Mesothelial cell of epicardium (in vitro differentiated cells): ENCODE measurements at regions not wholly inside any gene's neighbourhood (a gene's known extent, or its start where the extent isn't known, plus 50 kb on each side); places are given as distances from the start of the nearest gene placed in this dataset.

Source experiments
- DNase-seq, 2 experiments: peaks; one replicate each; pipeline ENCODE4 v3.0.0; 2021; ENCODE audit warnings: low spot score in 2 of 2; ENCODE audit not compliant: unreplicated experiment in 2 of 2
- H3K27ac Mint-ChIP-seq: 2 replicates; pipeline ENCODE4 v1.8.0; 2021; ENCODE audit warnings: mixed read lengths
- H3K27me3 Mint-ChIP-seq: 2 replicates; pipeline ENCODE4 v1.8.0; 2021; ENCODE audit warnings: low read depth, mixed read lengths
- H3K36me3 Mint-ChIP-seq: 2 replicates; pipeline ENCODE4 v1.8.0; 2021; ENCODE audit warnings: mixed read lengths
- H3K4me1 Mint-ChIP-seq: 2 replicates; pipeline ENCODE4 v1.8.0; 2021; ENCODE audit warnings: mixed read lengths
- H3K4me3 Mint-ChIP-seq: 2 replicates; pipeline ENCODE4 v1.8.0; 2021; ENCODE audit warnings: mild to moderate bottlenecking, moderate library complexity, mixed read lengths
- H3K9me3 Mint-ChIP-seq: 2 replicates; pipeline ENCODE4 v1.8.0; 2021; ENCODE audit warnings: mixed read lengths
- CTCF ChIP-seq: fragments of 200-600 bp; sonication (generic); IDR thresholded peaks from one replicate; pipeline ENCODE4 v1.5.0; 2021; ENCODE audit warnings: antibody characterized with exemption; ENCODE audit not compliant: unreplicated experiment

- no peaks in the 10 kb centered on the region for H3K36me3 Mint-ChIP-seq
Observed at GRCh38 chr3:135728007-135728721, 237.4 kb upstream of the PPP2R3A start.

GRCh38 chr3:135731546-135731945 lies 234.0 kb upstream of the PPP2R3A start:
- Mint-ChIP-seq H3K4me1 (no peaks in the 10 kb centered on the region), H3K27ac (no peak overlapping the region), H3K9me3 (peaks cover 44% of the 10 kb centered on the region), H3K27me3 (no peaks in the 10 kb centered on the region), H3K4me3 (no peak overlapping the region), H3K36me3 (no peaks in the 10 kb centered on the region)
- no peak for TF ChIP-seq CTCF
- DNase-seq: no peak

More at GRCh38 chr3:135728007-135728721, 237.4 kb upstream of the PPP2R3A start:
- H3K4me1 Mint-ChIP-seq: no peaks in the 10 kb centered on the region
- H3K27ac Mint-ChIP-seq: no peak overlapping the region
- no peak for TF ChIP-seq CTCF
- H3K4me3 Mint-ChIP-seq: no peak overlapping the region
- DNase-seq: no peak
- H3K9me3 Mint-ChIP-seq: peaks cover 56% of the 10 kb centered on the region
- H3K27me3 Mint-ChIP-seq: no peaks in the 10 kb centered on the region

- Mint-ChIP-seq H3K9me3 (peaks cover 23% of the 10 kb centered on the region), H3K36me3 (no peaks in the 10 kb centered on the region), H3K4me3 (no peak overlapping the region), H3K4me1 (no peaks in the 10 kb centered on the region), H3K27me3 (no peaks in the 10 kb centered on the region), H3K27ac (no peak overlapping the region)
- DNase-seq: no peak
- TF ChIP-seq CTCF: no peak
Observed at GRCh38 chr3:135736740-135737139, 228.8 kb upstream of the PPP2R3A start.

- no peak for DNase-seq
- H3K36me3 Mint-ChIP-seq: no peaks in the 10 kb centered on the region
- TF ChIP-seq CTCF: no peak
- H3K27me3 Mint-ChIP-seq: peaks cover 1% of the 10 kb centered on the region
- no peak overlapping the region for H3K4me3 Mint-ChIP-seq
- no peak overlapping the region for H3K27ac Mint-ChIP-seq
- no peaks in the 10 kb centered on the region for H3K4me1 Mint-ChIP-seq
- H3K9me3 Mint-ChIP-seq: peaks cover 13% of the 10 kb centered on the region
Observed at GRCh38 chr3:135739779-135740178, 225.7 kb upstream of the PPP2R3A start.

GRCh38 chr3:135740211-135740610 lies 225.3 kb upstream of the PPP2R3A start:
- Mint-ChIP-seq H3K27ac (no peak overlapping the region), H3K9me3 (peaks cover 13% of the 10 kb centered on the region), H3K27me3 (peaks cover 4% of the 10 kb centered on the region), H3K4me3 (no peak overlapping the region), H3K36me3 (no peaks in the 10 kb centered on the region), H3K4me1 (no peaks in the 10 kb centered on the region)
- no peak for TF ChIP-seq CTCF
- DNase-seq: no peak

GRCh38 chr3:135740751-135741150 lies 224.8 kb upstream of the PPP2R3A start:
- no peak overlapping the region for H3K27ac Mint-ChIP-seq
- H3K9me3 Mint-ChIP-seq: peaks cover 9% of the 10 kb centered on the region
- no peak overlapping the region for H3K4me3 Mint-ChIP-seq
- no peaks in the 10 kb centered on the region for H3K36me3 Mint-ChIP-seq
- no peaks in the 10 kb centered on the region for H3K4me1 Mint-ChIP-seq
- TF ChIP-seq CTCF: no peak
- no peak for DNase-seq
- H3K27me3 Mint-ChIP-seq: peaks cover 6% of the 10 kb centered on the region
